ENCODE measurements at regions not wholly inside any gene's neighbourhood (a gene's known extent, or its start where the extent isn't known, plus 50 kb on each side); places are given as distances from the start of the nearest gene placed in this dataset.

DNA sequence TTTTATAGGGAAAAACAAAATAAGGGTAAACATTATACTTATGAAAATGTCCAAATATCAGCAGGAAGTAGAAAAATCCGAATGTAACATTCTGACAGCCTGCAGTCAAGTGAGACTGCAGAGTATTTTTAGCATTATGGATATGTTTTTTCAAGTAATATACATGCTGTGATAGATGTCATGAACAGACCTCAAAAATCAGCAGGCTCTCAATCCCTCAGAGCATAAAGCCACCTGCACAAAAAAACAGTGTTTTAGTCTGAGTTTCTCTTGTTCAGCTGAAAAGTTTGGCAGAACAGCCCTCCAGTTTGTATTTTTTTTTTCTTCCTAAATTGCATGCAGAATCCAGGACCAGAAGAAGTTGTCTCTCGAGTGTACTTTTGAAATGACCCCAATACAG is 219.1 kb upstream of the FMN2 start:
- H3K9me3 ChIP-seq, result no peaks in the 10 kb centered on the region
- ATAC-seq (ENCODE audit: low FRiP score in 2 of 2), result no peak
- H3K4me1 ChIP-seq, result no peaks in the 10 kb centered on the region
- H3K27ac ChIP-seq, result no peak overlapping the region
- H3K36me3 ChIP-seq, result no peaks in the 10 kb centered on the region
- TF ChIP-seq EP300 (IDR thresholded peaks at IDR 0.05) (no peak), POLR2AphosphoS5 (IDR thresholded peaks at IDR 0.05) (no peak), POLR2A (IDR thresholded peaks at IDR 0.05) (no peak)
- TF ChIP-seq, protein P1, sequence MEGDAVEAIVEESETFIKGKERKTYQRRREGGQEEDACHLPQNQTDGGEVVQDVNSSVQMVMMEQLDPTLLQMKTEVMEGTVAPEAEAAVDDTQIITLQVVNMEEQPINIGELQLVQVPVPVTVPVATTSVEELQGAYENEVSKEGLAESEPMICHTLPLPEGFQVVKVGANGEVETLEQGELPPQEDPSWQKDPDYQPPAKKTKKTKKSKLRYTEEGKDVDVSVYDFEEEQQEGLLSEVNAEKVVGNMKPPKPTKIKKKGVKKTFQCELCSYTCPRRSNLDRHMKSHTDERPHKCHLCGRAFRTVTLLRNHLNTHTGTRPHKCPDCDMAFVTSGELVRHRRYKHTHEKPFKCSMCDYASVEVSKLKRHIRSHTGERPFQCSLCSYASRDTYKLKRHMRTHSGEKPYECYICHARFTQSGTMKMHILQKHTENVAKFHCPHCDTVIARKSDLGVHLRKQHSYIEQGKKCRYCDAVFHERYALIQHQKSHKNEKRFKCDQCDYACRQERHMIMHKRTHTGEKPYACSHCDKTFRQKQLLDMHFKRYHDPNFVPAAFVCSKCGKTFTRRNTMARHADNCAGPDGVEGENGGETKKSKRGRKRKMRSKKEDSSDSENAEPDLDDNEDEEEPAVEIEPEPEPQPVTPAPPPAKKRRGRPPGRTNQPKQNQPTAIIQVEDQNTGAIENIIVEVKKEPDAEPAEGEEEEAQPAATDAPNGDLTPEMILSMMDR (IDR thresholded peaks at IDR 0.05), result no peak
- H3K27me3 ChIP-seq, result no peaks in the 10 kb centered on the region
- 44 to 51% methylated on average over 2 of the region's 2 CpGs for WGBS, 2 donors
- no peak for DNase-seq
- no peak overlapping the region for H3K4me3 ChIP-seq

GRCh38 chr1:239874831-239875230 is 216.9 kb upstream of the FMN2 start:
- no peak overlapping the region for H3K27ac ChIP-seq
- TF ChIP-seq, protein P1 (IDR thresholded peaks at IDR 0.05), result no peak
- TF ChIP-seq EP300 (IDR thresholded peaks at IDR 0.05), result no peak
- no peak for TF ChIP-seq POLR2A (IDR thresholded peaks at IDR 0.05)
- TF ChIP-seq POLR2AphosphoS5 (IDR thresholded peaks at IDR 0.05), result no peak
- H3K9me3 ChIP-seq, result no peaks in the 10 kb centered on the region
- ATAC-seq (ENCODE audit: low FRiP score in 2 of 2) (no peak), DNase-seq (no peak)
- WGBS, 2 donors, result 93 to 96% methylated on average over 10 of the region's 10 CpGs
- H3K4me1 ChIP-seq, result no peaks in the 10 kb centered on the region
- no peaks in the 10 kb centered on the region for H3K36me3 ChIP-seq
- H3K4me3 ChIP-seq, result no peak overlapping the region
- H3K27me3 ChIP-seq, result no peaks in the 10 kb centered on the region

DNA sequence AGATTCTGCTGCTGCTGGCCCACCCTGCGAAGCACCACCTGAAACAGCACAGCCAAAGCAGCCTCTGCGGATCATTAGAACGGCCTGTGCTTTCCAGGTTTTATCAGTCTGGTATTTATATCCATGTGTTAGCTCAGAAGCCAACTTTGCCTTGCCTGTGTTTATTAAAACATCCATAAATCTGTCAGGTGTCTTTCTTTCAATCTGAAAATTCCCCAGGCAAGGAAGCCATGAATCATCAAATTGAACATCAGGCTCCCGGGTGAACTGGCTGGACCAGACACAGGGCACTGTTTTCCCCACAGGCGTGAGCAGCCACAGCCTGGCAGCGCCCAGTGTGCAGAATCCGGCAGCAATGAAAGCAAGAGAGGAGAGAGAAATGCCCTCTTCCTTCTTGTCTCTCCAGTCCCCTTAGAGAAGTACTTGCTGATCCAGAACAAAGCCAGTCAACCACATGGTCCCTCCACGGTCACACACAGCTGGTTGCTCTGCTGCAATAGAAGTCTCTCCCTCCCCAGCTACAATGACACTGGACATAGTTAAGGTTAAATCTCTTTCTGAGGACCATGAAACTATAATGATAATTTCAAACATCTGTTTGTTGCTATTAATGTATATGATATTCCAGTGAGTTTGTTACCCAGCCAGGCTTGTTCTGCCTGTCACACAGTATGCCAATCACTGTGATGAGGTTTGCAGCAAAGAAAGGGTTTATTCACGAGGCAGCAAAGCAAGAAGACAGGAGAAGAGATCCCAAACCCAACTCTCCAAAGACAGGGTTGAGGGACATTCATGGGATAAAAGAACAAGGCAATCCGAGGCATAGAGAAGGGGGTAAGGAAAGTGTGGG is 212.1 kb upstream of the FMN2 start:
- no peaks in the 10 kb centered on the region for H3K27me3 ChIP-seq
- WGBS, 2 donors, result 72 to 75% methylated on average over 10 of the region's 10 CpGs
- H3K36me3 ChIP-seq, result no peaks in the 10 kb centered on the region
- no peaks in the 10 kb centered on the region for H3K4me1 ChIP-seq
- ATAC-seq (ENCODE audit: low FRiP score in 2 of 2) (no peak), DNase-seq (peak in 1 of 2 donors; percentile 47)
- no peak for TF ChIP-seq EP300 (IDR thresholded peaks at IDR 0.05)
- TF ChIP-seq POLR2A (IDR thresholded peaks at IDR 0.05), result no peak
- TF ChIP-seq, protein P1 (IDR thresholded peaks at IDR 0.05), result no peak
- no peak for TF ChIP-seq POLR2AphosphoS5 (IDR thresholded peaks at IDR 0.05)
- no peak overlapping the region for H3K4me3 ChIP-seq
- H3K27ac ChIP-seq, result no peak overlapping the region
- no peaks in the 10 kb centered on the region for H3K9me3 ChIP-seq

GRCh38 chr1:239882967-239883366 is 208.7 kb upstream of the FMN2 start:
- Histone ChIP-seq H3K27ac (no peak overlapping the region), H3K27me3 (no peaks in the 10 kb centered on the region), H3K4me1 (no peaks in the 10 kb centered on the region), H3K9me3 (no peaks in the 10 kb centered on the region), H3K36me3 (no peaks in the 10 kb centered on the region), H3K4me3 (no peak overlapping the region)
- DNase-seq (no peak), ATAC-seq (ENCODE audit: low FRiP score in 2 of 2) (no peak)
- 84 to 89% methylated on average over 4 of the region's 4 CpGs for WGBS, 2 donors
- TF ChIP-seq EP300 (IDR thresholded peaks at IDR 0.05) (no peak), POLR2AphosphoS5 (IDR thresholded peaks at IDR 0.05) (no peak), POLR2A (IDR thresholded peaks at IDR 0.05) (no peak)
- TF ChIP-seq, protein P1 (IDR thresholded peaks at IDR 0.05), result no peak

GRCh38 chr1:239884796-239885195 is 206.9 kb upstream of the FMN2 start:
- H3K27me3 ChIP-seq, result no peaks in the 10 kb centered on the region
- no peaks in the 10 kb centered on the region for H3K36me3 ChIP-seq
- DNase-seq, result no peak
- no peaks in the 10 kb centered on the region for H3K4me1 ChIP-seq
- no peaks in the 10 kb centered on the region for H3K9me3 ChIP-seq
- no peak overlapping the region for H3K27ac ChIP-seq
- WGBS, 2 donors, result 93 to 94% methylated on average over 4 of the region's 4 CpGs
- no peak overlapping the region for H3K4me3 ChIP-seq
- peak in 1 of 2 donors; percentile 39 for ATAC-seq (ENCODE audit: low FRiP score in 2 of 2)
- TF ChIP-seq POLR2A (IDR thresholded peaks at IDR 0.05) (no peak), EP300 (IDR thresholded peaks at IDR 0.05) (no peak), POLR2AphosphoS5 (IDR thresholded peaks at IDR 0.05) (no peak)
- TF ChIP-seq, protein P1 (IDR thresholded peaks at IDR 0.05), result no peak
